Neural crest cell (in vitro differentiated cells): ENCODE measurements at regions not wholly inside any gene's neighbourhood (a gene's known extent, or its start where the extent isn't known, plus 50 kb on each side); places are given as distances from the start of the nearest gene placed in this dataset.

Experiments used
- DNase-seq: peaks from one replicate; pipeline ENCODE4 v3.0.0; 2021; ENCODE audit warnings: low read depth, mixed read lengths, low spot score
- H3K27ac Mint-ChIP-seq: one replicate; pipeline ENCODE4 v1.8.0; 2021; ENCODE audit warnings: mild to moderate bottlenecking, mixed read lengths; ENCODE audit not compliant: unreplicated experiment
- H3K27me3 Mint-ChIP-seq: 2 replicates; pipeline ENCODE4 v1.8.0; 2021; ENCODE audit warnings: low read depth, mild to moderate bottlenecking, mixed read lengths
- H3K36me3 Mint-ChIP-seq: 2 replicates; pipeline ENCODE4 v1.8.0; 2021; ENCODE audit warnings: low read depth, mild to moderate bottlenecking, mixed read lengths
- H3K4me1 Mint-ChIP-seq: 2 replicates; pipeline ENCODE4 v1.8.0; 2021; ENCODE audit warnings: mixed read lengths
- H3K4me3 Mint-ChIP-seq: one replicate; pipeline ENCODE4 v1.8.0; 2021; ENCODE audit warnings: mild to moderate bottlenecking, mixed read lengths
- H3K9me3 Mint-ChIP-seq: 2 replicates; pipeline ENCODE4 v1.8.0; 2021; ENCODE audit warnings: mixed read lengths
- CTCF ChIP-seq: fragments of 200-600 bp; sonication (generic); conservative IDR thresholded peaks from 2 replicates; pipeline ENCODE4 v1.5.0; 2021; ENCODE audit warnings: antibody characterized with exemption, mild to moderate bottlenecking

- H3K9me3 Mint-ChIP-seq, result no peaks in the 10 kb centered on the region
- no peak for TF ChIP-seq CTCF
- H3K4me1 Mint-ChIP-seq, result peaks cover 26% of the 10 kb centered on the region
- no peaks in the 10 kb centered on the region for H3K36me3 Mint-ChIP-seq
- peak overlapping the region; percentile 16 for H3K27ac Mint-ChIP-seq
- no peak overlapping the region for H3K4me3 Mint-ChIP-seq
- H3K27me3 Mint-ChIP-seq, result no peaks in the 10 kb centered on the region
- DNase-seq, result no peak
Measured at GRCh38 chr6:82085701-82086100, 161.8 kb downstream of the IBTK start.

GRCh38 chr6:82084324-82084920 lies 163.1 kb downstream of the IBTK start:
- peaks cover 4% of the 10 kb centered on the region for H3K9me3 Mint-ChIP-seq
- H3K4me1 Mint-ChIP-seq, result peaks cover 27% of the 10 kb centered on the region
- no peak for TF ChIP-seq CTCF
- H3K36me3 Mint-ChIP-seq, result no peaks in the 10 kb centered on the region
- no peaks in the 10 kb centered on the region for H3K27me3 Mint-ChIP-seq
- no peak for DNase-seq
- peak overlapping the region; percentile 48 for H3K27ac Mint-ChIP-seq
- H3K4me3 Mint-ChIP-seq, result peak overlapping the region; percentile 1

GRCh38 chr6:82083646-82084045 lies 163.9 kb downstream of the IBTK start:
- no peak for DNase-seq
- Mint-ChIP-seq H3K27me3 (no peaks in the 10 kb centered on the region), H3K36me3 (no peaks in the 10 kb centered on the region), H3K27ac (no peak overlapping the region), H3K4me1 (peaks cover 24% of the 10 kb centered on the region), H3K9me3 (peaks cover 5% of the 10 kb centered on the region), H3K4me3 (no peak overlapping the region)
- TF ChIP-seq CTCF, result no peak

- no peak for DNase-seq
- H3K9me3 Mint-ChIP-seq, result peaks cover 5% of the 10 kb centered on the region
- H3K27ac Mint-ChIP-seq, result no peak overlapping the region
- peaks cover 24% of the 10 kb centered on the region for H3K4me1 Mint-ChIP-seq
- H3K27me3 Mint-ChIP-seq, result no peaks in the 10 kb centered on the region
- no peak for TF ChIP-seq CTCF
- H3K36me3 Mint-ChIP-seq, result no peaks in the 10 kb centered on the region
- H3K4me3 Mint-ChIP-seq, result no peak overlapping the region
Measured at GRCh38 chr6:82080767-82081166, 166.8 kb downstream of the IBTK start.

GRCh38 chr6:82078286-82078908 lies 169.1 kb downstream of the IBTK start:
- Mint-ChIP-seq H3K36me3 (no peaks in the 10 kb centered on the region), H3K27ac (no peak overlapping the region), H3K4me1 (peaks cover 7% of the 10 kb centered on the region), H3K4me3 (no peak overlapping the region), H3K9me3 (peaks cover 5% of the 10 kb centered on the region), H3K27me3 (no peaks in the 10 kb centered on the region)
- no peak for DNase-seq
- TF ChIP-seq CTCF, result no peak
